ENCODE measurements at regions not wholly inside any gene's neighbourhood (a gene's known extent, or its start where the extent isn't known, plus 50 kb on each side); places are given as distances from the start of the nearest gene placed in this dataset.

DNA sequence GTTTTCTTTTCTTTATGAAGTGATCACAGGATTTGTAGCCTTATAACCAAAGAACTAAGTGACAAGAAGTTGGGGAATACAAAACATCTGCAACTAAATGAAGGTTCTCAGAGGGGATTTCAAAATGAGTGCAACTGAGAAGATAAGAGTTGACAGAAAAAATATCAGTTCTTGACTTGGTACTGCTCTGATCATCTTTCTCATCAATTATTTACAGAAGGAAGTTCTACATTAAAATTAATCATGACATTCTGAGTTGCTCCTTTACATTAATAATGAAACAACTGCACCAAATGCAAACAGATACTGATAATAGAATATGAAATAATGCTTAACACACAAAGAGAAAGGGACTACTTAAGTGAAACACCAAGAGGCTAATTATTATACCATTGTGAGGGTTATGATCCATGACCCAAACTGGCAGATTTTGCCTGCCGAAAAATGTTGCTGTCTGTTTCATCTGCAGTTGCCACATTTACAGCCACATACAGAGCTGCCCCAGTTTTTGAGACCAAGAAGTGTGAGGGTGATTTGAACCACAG lies 561.9 kb upstream of the ANO5 start (continued):
- TF ChIP-seq GLI2 (tag by site-specific recombination; IDR thresholded peaks at IDR 0.05; ENCODE audit: borderline replicate concordance, low read depth) (no peak), ZFHX2 (tag by site-specific recombination; conservative IDR thresholded peaks at IDR 0.05) (no peak), REPIN1 (tag by site-specific recombination; IDR thresholded peaks at IDR 0.05; ENCODE audit: low read depth) (no peak), ZFP69B (tag by site-specific recombination; IDR thresholded peaks at IDR 0.05) (no peak), ZNF510 (tag by site-specific recombination; IDR thresholded peaks at IDR 0.05; ENCODE audit: insufficient replicate concordance) (no peak), ZBTB20 (tag by site-specific recombination; IDR thresholded peaks at IDR 0.05) (no peak), ZSCAN16 (tag by site-specific recombination; IDR thresholded peaks at IDR 0.05) (no peak), ZNF184 (tag by site-specific recombination; IDR thresholded peaks at IDR 0.05) (no peak)
- TF ChIP-seq, protein P1, sequence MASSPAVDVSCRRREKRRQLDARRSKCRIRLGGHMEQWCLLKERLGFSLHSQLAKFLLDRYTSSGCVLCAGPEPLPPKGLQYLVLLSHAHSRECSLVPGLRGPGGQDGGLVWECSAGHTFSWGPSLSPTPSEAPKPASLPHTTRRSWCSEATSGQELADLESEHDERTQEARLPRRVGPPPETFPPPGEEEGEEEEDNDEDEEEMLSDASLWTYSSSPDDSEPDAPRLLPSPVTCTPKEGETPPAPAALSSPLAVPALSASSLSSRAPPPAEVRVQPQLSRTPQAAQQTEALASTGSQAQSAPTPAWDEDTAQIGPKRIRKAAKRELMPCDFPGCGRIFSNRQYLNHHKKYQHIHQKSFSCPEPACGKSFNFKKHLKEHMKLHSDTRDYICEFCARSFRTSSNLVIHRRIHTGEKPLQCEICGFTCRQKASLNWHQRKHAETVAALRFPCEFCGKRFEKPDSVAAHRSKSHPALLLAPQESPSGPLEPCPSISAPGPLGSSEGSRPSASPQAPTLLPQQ (tag by site-specific recombination; IDR thresholded peaks at IDR 0.05) = no peak

DNA sequence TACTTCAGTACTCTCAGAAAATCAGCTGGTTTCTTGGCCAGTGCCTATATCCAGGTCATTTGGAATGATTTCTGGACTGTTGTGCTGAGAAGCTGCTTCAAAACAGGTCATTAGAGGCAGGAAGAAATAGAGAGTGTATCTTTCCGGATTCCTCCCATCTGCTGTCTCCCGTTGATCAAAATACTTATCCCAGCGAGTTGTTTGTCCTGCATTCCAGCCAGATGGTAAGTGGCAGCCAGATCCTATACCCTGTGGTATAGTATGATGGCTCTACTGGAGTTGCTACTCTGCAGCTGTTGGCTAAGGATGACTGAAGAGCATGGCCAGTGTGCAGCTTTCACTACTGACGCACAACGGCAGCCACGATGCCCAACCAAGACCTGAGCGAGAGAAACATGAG lies 560.9 kb upstream of the ANO5 start:
- Histone ChIP-seq H3K36me3 (ENCODE audit: control insufficient read depth in 2 of 2, insufficient read depth in 1 of 2, low read length in 2 of 2) (no peaks in the 10 kb centered on the region), H3K4me1 (ENCODE audit: control insufficient read depth, insufficient read depth, low read length) (no peaks in the 10 kb centered on the region), H3K4me3 (ENCODE audit: low read depth, low read length) (no peak overlapping the region), H3K27ac (ENCODE audit: extremely low read depth, low read depth, low read length) (no peak overlapping the region), H3K9me3 (ENCODE audit: control insufficient read depth, insufficient read depth, low read depth, low read length) (no peaks in the 10 kb centered on the region)
- CTCF ChIA-PET = no interaction called here
- no peak for TF ChIP-seq GLI4 (tag by site-specific recombination; IDR thresholded peaks at IDR 0.05)
- POLR2A ChIA-PET = no interaction called here

DNA sequence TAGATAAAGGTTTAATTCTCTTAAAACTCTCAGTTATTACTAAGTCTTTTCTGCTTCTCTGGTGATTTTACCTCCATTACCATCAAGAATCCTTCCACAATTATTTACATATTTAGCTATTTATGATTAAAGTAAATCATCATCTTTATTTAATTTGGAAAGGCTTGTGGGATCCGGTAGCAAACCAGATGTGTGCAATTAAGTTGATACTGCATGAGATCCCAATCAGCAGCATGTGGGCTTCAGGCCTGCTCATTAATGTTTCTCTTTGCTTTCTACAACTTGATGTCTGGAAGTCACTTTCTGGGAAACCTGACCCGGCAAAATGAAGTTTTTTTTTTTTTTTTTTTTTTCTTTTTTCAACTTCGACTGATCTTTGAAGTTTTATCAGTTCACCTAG lies 558.4 kb upstream of the ANO5 start:
- ChIA-PET CTCF (interaction anchor here (0.7 kb wide), 1 partner anchor 28 kb away, joined by 5 read pairs; no protein-coding TSS in a partner anchor), POLR2A (no interaction called here)
- no peak overlapping the region for H3K27ac ChIP-seq (ENCODE audit: extremely low read depth, low read depth, low read length)
- H3K9me3 ChIP-seq (ENCODE audit: control insufficient read depth, insufficient read depth, low read depth, low read length) = no peaks in the 10 kb centered on the region
- no peak overlapping the region for H3K4me3 ChIP-seq (ENCODE audit: low read depth, low read length)
- H3K4me1 ChIP-seq (ENCODE audit: control insufficient read depth, insufficient read depth, low read length) = no peaks in the 10 kb centered on the region
- H3K36me3 ChIP-seq (ENCODE audit: control insufficient read depth in 2 of 2, insufficient read depth in 1 of 2, low read length in 2 of 2) = no peaks in the 10 kb centered on the region
- no peak for TF ChIP-seq ZNF423 (tag by site-specific recombination; IDR thresholded peaks at IDR 0.05)
- TF ChIP-seq ZNF549 (tag by site-specific recombination; IDR thresholded peaks at IDR 0.05) = no peak
- TF ChIP-seq ZBTB17 (tag by site-specific recombination; IDR thresholded peaks at IDR 0.05) = no peak
- TF ChIP-seq ZFP41 (tag by site-specific recombination; IDR thresholded peaks at IDR 0.05; ENCODE audit: borderline replicate concordance) = no peak
- TF ChIP-seq, protein P2, sequence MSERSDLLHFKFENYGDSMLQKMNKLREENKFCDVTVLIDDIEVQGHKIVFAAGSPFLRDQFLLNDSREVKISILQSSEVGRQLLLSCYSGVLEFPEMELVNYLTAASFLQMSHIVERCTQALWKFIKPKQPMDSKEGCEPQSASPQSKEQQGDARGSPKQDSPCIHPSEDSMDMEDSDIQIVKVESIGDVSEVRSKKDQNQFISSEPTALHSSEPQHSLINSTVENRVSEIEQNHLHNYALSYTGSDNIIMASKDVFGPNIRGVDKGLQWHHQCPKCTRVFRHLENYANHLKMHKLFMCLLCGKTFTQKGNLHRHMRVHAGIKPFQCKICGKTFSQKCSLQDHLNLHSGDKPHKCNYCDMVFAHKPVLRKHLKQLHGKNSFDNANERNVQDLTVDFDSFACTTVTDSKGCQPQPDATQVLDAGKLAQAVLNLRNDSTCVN (tag by site-specific recombination; optimal IDR thresholded peaks at IDR 0.05) = no peak
- TF ChIP-seq KLF16 (tag by site-specific recombination; IDR thresholded peaks at IDR 0.05) = no peak
- TF ChIP-seq, protein P3, sequence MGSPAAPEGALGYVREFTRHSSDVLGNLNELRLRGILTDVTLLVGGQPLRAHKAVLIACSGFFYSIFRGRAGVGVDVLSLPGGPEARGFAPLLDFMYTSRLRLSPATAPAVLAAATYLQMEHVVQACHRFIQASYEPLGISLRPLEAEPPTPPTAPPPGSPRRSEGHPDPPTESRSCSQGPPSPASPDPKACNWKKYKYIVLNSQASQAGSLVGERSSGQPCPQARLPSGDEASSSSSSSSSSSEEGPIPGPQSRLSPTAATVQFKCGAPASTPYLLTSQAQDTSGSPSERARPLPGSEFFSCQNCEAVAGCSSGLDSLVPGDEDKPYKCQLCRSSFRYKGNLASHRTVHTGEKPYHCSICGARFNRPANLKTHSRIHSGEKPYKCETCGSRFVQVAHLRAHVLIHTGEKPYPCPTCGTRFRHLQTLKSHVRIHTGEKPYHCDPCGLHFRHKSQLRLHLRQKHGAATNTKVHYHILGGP (tag by site-specific recombination; IDR thresholded peaks at IDR 0.05) = no peak
- TF ChIP-seq, protein P4, sequence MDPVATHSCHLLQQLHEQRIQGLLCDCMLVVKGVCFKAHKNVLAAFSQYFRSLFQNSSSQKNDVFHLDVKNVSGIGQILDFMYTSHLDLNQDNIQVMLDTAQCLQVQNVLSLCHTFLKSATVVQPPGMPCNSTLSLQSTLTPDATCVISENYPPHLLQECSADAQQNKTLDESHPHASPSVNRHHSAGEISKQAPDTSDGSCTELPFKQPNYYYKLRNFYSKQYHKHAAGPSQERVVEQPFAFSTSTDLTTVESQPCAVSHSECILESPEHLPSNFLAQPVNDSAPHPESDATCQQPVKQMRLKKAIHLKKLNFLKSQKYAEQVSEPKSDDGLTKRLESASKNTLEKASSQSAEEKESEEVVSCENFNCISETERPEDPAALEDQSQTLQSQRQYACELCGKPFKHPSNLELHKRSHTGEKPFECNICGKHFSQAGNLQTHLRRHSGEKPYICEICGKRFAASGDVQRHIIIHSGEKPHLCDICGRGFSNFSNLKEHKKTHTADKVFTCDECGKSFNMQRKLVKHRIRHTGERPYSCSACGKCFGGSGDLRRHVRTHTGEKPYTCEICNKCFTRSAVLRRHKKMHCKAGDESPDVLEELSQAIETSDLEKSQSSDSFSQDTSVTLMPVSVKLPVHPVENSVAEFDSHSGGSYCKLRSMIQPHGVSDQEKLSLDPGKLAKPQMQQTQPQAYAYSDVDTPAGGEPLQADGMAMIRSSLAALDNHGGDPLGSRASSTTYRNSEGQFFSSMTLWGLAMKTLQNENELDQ (tag by site-specific recombination; IDR thresholded peaks at IDR 0.05; ENCODE audit: low read depth) = no peak
- no peak for TF ChIP-seq ZNF211 (tag by site-specific recombination; IDR thresholded peaks at IDR 0.05; ENCODE audit: low read depth)
- TF ChIP-seq ZNF292 (tag by site-specific recombination; IDR thresholded peaks at IDR 0.05; ENCODE audit: borderline replicate concordance, low read depth) = no peak
- TF ChIP-seq, protein P5, sequence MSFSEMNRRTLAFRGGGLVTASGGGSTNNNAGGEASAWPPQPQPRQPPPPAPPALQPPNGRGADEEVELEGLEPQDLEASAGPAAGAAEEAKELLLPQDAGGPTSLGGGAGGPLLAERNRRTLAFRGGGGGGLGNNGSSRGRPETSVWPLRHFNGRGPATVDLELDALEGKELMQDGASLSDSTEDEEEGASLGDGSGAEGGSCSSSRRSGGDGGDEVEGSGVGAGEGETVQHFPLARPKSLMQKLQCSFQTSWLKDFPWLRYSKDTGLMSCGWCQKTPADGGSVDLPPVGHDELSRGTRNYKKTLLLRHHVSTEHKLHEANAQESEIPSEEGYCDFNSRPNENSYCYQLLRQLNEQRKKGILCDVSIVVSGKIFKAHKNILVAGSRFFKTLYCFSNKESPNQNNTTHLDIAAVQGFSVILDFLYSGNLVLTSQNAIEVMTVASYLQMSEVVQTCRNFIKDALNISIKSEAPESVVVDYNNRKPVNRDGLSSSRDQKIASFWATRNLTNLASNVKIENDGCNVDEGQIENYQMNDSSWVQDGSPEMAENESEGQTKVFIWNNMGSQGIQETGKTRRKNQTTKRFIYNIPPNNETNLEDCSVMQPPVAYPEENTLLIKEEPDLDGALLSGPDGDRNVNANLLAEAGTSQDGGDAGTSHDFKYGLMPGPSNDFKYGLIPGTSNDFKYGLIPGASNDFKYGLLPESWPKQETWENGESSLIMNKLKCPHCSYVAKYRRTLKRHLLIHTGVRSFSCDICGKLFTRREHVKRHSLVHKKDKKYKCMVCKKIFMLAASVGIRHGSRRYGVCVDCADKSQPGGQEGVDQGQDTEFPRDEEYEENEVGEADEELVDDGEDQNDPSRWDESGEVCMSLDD (tag by site-specific recombination; IDR thresholded peaks at IDR 0.05) = no peak
- no peak for TF ChIP-seq ZNF132 (tag by site-specific recombination; IDR thresholded peaks at IDR 0.05; ENCODE audit: borderline replicate concordance)
- no peak for TF ChIP-seq ZNF121 (tag by site-specific recombination; IDR thresholded peaks at IDR 0.05)
- no peak for TF ChIP-seq ZNF561 (tag by site-specific recombination; IDR thresholded peaks at IDR 0.05; ENCODE audit: borderline replicate concordance)

All from HEK293 (cell line).